ENCODE measurements at regions not wholly inside any gene's neighbourhood (a gene's known extent, or its start where the extent isn't known, plus 50 kb on each side); places are given as distances from the start of the nearest gene placed in this dataset.

- TF ChIP-seq NFAT5 (CRISPR knock-in tag; IDR thresholded peaks at IDR 0.05) (no peak), KAT2B (IDR thresholded peaks at IDR 0.05; ENCODE audit: borderline replicate concordance, low read depth, low read length) (no peak), ZNF460 (CRISPR knock-in tag; IDR thresholded peaks at IDR 0.05; ENCODE audit: borderline replicate concordance) (no peak), ZNF44 (CRISPR knock-in tag; IDR thresholded peaks at IDR 0.05) (no peak)
These were observed 204.4 kb downstream of the ALX1 start (continued) for GRCh38 chr12:85484387-85484786.

GRCh38 chr12:85489194-85489593 is 209.2 kb downstream of the ALX1 start:
- TF ChIP-seq ZNF230 (CRISPR knock-in tag; IDR thresholded peaks at IDR 0.05), result no peak
- TF ChIP-seq NCOA5 (CRISPR knock-in tag; IDR thresholded peaks at IDR 0.05), result no peak
- no peak for TF ChIP-seq KDM2A (CRISPR knock-in tag; IDR thresholded peaks at IDR 0.05; ENCODE audit: borderline replicate concordance, low read depth)
- TF ChIP-seq MAFG (CRISPR knock-in tag; IDR thresholded peaks at IDR 0.05), result no peak
- TF ChIP-seq LBX2 (CRISPR knock-in tag; IDR thresholded peaks at IDR 0.05; ENCODE audit: borderline replicate concordance), result no peak
- no peak for TF ChIP-seq HCFC1 (IDR thresholded peaks at IDR 0.05; ENCODE audit: low read depth, low read length)
- no peak for TF ChIP-seq ARID2 (CRISPR knock-in tag; IDR thresholded peaks at IDR 0.05; ENCODE audit: borderline replicate concordance)
- Histone ChIP-seq H3K27me3 (ENCODE audit: control insufficient read depth in 1 of 2, insufficient read depth in 2 of 2, low read length in 2 of 2) (no peaks in the 10 kb centered on the region), H3K9me3 (ENCODE audit: low read length) (no peaks in the 10 kb centered on the region), H3K4me1 (ENCODE audit: insufficient read depth, low read length) (no peaks in the 10 kb centered on the region), H3K79me2 (ENCODE audit: insufficient read depth, low read length) (no peaks in the 10 kb centered on the region), H3K9ac (ENCODE audit: insufficient read depth, low read depth, low read length) (no peak overlapping the region), H2AFZ (ENCODE audit: low read length) (no peak overlapping the region), H3K4me2 (ENCODE audit: low read depth, low read length) (no peak overlapping the region), H3K27ac (ENCODE audit: extremely low read length, insufficient read depth, low read length) (no peak overlapping the region), H4K20me1 (ENCODE audit: insufficient read depth, low read length) (no peaks in the 10 kb centered on the region), H3K4me3 (replicated peaks in 1 of 3; ENCODE audit: insufficient read depth in 1 of 3, low read depth in 2 of 3, low read length in 3 of 3) (no peak overlapping the region), H3K36me3 (replicated peaks in 1 of 2; ENCODE audit: control insufficient read depth in 1 of 2, insufficient read depth in 2 of 2, low read length in 2 of 2) (no peaks in the 10 kb centered on the region)
- in situ Hi-C loops (cut with HindIII; ENCODE audit: extremely low pct_ligation_motif_present, low pct_unique_long_range_greater_than_20kb) (no loop called here), intact Hi-C loops (cut with micrococcal nuclease; ENCODE audit: unreplicated experiment) (no loop called here)
- FAIRE-seq (no peak), DNase-seq (ENCODE audit: low spot score) (no peak), ATAC-seq (no peak)
- CTCF ChIA-PET (ENCODE audit: low intra/inter-chr PET ratio, low total read pairs), result no interaction called here
- WGBS (ENCODE audit: low lambda C conversion rate), result 0% methylated on average over 1 of the region's 1 CpG
- no TSS peak for BruUV-seq (replicated peaks)
- POLR2A ChIA-PET, result no interaction called here

Measured in HepG2 (cell line).